ENCODE measurements at regions not wholly inside any gene's neighbourhood (a gene's known extent, or its start where the extent isn't known, plus 50 kb on each side); places are given as distances from the start of the nearest gene placed in this dataset.

- TF ChIP-seq, protein P1, sequence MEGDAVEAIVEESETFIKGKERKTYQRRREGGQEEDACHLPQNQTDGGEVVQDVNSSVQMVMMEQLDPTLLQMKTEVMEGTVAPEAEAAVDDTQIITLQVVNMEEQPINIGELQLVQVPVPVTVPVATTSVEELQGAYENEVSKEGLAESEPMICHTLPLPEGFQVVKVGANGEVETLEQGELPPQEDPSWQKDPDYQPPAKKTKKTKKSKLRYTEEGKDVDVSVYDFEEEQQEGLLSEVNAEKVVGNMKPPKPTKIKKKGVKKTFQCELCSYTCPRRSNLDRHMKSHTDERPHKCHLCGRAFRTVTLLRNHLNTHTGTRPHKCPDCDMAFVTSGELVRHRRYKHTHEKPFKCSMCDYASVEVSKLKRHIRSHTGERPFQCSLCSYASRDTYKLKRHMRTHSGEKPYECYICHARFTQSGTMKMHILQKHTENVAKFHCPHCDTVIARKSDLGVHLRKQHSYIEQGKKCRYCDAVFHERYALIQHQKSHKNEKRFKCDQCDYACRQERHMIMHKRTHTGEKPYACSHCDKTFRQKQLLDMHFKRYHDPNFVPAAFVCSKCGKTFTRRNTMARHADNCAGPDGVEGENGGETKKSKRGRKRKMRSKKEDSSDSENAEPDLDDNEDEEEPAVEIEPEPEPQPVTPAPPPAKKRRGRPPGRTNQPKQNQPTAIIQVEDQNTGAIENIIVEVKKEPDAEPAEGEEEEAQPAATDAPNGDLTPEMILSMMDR (IDR thresholded peaks at IDR 0.05): no peak
- no peak for TF ChIP-seq POLR2A (IDR thresholded peaks at IDR 0.05)
- Histone ChIP-seq H3K36me3 (ENCODE audit: low read depth, missing control alignments) (no peaks in the 10 kb centered on the region), H3K9me3 (no peaks in the 10 kb centered on the region), H3K27me3 (no peaks in the 10 kb centered on the region), H3K27ac (no peak overlapping the region), H3K4me1 (no peaks in the 10 kb centered on the region), H3K4me3 (no peak overlapping the region)
- no peak for DNase-seq
- 56 to 75% methylated on average over 4 of the region's 4 CpGs for WGBS, 2 donors
- intact Hi-C loops (cut with DNase I; ENCODE audit: low total_unique reads): no loop called here
These were observed 334.4 kb upstream of the TRIB2 start for GRCh38 chr2:12382366-12382765.

DNA sequence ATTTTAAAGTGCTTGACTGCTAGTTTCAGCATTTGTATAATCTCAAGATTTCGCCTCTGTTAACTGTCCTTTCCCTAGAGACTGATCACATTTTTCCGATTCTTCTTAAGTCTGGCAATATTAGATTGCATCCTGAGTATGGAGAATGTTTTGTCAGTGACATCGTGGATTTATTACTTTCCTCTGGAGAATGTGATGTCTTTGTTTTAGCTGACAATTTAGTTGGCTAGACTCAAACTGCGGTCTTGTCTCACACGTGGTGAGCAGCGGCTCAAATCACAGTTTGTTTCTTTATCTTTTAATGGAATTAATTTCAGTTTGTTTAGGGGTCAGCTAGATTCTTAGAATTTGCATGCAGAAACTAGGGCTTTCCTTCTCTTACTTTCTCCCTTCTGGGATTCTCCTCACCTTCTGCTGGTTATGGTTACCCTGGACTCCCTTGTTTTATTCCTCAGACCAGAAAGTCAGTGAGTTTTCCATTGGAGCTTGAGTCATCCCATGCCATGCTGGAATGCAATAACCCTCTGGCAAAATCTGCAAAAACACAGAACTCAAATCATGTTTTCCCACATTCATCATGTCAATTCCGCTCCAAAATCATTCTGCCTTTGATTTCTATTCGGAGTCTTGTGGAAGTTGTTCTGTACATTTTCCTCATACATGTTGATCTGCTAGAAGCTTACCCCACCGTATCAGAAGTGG, 327.2 kb upstream of the TRIB2 start:
- Histone ChIP-seq H3K36me3 (ENCODE audit: low read depth, missing control alignments) (no peaks in the 10 kb centered on the region), H3K27me3 (no peaks in the 10 kb centered on the region), H3K4me1 (peaks cover 5% of the 10 kb centered on the region), H3K4me3 (no peak overlapping the region), H3K9me3 (no peaks in the 10 kb centered on the region), H3K27ac (no peak overlapping the region)
- intact Hi-C loops (cut with DNase I; ENCODE audit: low total_unique reads): no loop called here
- TF ChIP-seq POLR2A (IDR thresholded peaks at IDR 0.05): no peak
- TF ChIP-seq, protein P1 (IDR thresholded peaks at IDR 0.05): no peak
- 71 to 72% methylated on average over 9 of the region's 9 CpGs for WGBS, 2 donors
- no peak for DNase-seq

DNA sequence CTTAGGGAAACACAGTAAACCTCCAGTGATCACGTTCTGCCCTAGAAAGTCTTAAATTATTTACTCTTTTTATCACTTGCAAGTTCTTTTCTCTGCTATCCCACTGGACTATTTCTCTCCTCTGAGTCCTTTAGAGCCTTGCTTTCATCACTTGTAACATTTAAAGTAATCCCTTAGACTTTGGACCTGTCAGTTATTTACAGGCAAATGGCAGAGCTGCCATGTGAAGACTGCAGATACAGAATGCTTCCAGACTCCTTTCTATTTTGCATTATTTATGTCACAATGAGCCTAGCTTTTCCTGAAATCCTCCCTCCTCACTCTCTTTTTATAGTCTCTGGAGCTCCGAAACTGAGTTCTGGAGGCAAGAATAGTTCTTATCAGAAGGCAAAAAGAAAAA, 325.6 kb upstream of the TRIB2 start:
- WGBS, 2 donors: 53 to 60% methylated on average over 2 of the region's 2 CpGs
- TF ChIP-seq, protein P1 (IDR thresholded peaks at IDR 0.05): no peak
- TF ChIP-seq POLR2A (IDR thresholded peaks at IDR 0.05): no peak
- no peak overlapping the region for H3K4me3 ChIP-seq
- no peak for DNase-seq
- intact Hi-C loops (cut with DNase I; ENCODE audit: low total_unique reads): no loop called here
- no peaks in the 10 kb centered on the region for H3K27me3 ChIP-seq
- H3K4me1 ChIP-seq: peaks cover 5% of the 10 kb centered on the region
- no peak overlapping the region for H3K27ac ChIP-seq
- no peaks in the 10 kb centered on the region for H3K9me3 ChIP-seq
- no peaks in the 10 kb centered on the region for H3K36me3 ChIP-seq (ENCODE audit: low read depth, missing control alignments)

DNA sequence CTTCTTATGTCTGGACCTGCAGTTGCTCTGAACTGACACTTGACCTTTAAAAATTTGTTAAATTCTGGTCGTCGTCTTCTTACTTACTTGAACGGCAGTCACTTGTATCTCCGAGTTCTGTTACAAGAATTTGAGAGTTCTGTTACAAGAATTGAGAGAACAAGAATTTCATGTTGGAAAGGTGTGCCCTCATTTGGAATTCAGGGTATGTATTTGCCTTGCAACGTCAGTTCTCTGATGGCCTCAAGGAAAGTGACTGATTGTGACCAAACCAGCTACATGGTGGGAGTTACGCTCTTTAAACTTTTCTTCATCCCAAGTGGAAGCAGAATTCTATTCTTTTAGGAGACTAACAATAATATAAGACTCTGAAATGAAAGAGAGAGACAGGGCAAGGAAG, 320.0 kb upstream of the TRIB2 start:
- Histone ChIP-seq H3K27me3 (no peaks in the 10 kb centered on the region), H3K9me3 (no peaks in the 10 kb centered on the region), H3K4me1 (no peaks in the 10 kb centered on the region), H3K27ac (no peak overlapping the region), H3K4me3 (no peak overlapping the region), H3K36me3 (ENCODE audit: low read depth, missing control alignments) (no peaks in the 10 kb centered on the region)
- 88 to 92% methylated on average over 6 of the region's 6 CpGs for WGBS, 2 donors
- intact Hi-C loops (cut with DNase I; ENCODE audit: low total_unique reads): no loop called here
- TF ChIP-seq, protein P1 (IDR thresholded peaks at IDR 0.05): no peak
- TF ChIP-seq POLR2A (IDR thresholded peaks at IDR 0.05): no peak
- DNase-seq: no peak

DNA sequence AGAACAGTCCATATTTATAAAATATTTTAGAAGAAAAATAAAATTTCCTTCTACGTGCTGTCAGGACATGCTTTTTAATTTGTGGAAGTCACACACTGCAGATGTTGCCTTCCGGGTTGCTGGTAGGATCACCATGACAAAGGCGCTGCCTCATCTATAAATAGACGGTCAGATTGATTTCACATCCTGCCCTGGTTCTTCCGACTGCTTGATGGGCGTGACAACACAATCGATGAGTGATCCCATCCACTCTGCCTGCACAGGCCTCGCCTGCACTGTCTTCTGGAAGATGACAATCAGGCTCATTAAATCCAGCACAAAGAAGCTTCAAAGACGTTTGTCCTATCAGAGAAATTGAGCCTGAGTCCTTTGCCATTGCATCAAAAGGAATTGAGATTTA, 318.9 kb upstream of the TRIB2 start:
- intact Hi-C loops (cut with DNase I; ENCODE audit: low total_unique reads): no loop called here
- DNase-seq: no peak
- WGBS, 2 donors: 79 to 85% methylated on average over 9 of the region's 9 CpGs

More for the DNA sequence above, 318.9 kb upstream of the TRIB2 start:
- Histone ChIP-seq H3K27ac (no peak overlapping the region), H3K36me3 (ENCODE audit: low read depth, missing control alignments) (no peaks in the 10 kb centered on the region), H3K9me3 (no peaks in the 10 kb centered on the region), H3K4me3 (no peak overlapping the region), H3K27me3 (no peaks in the 10 kb centered on the region), H3K4me1 (no peaks in the 10 kb centered on the region)
- TF ChIP-seq POLR2A (IDR thresholded peaks at IDR 0.05): no peak
- TF ChIP-seq, protein P1 (IDR thresholded peaks at IDR 0.05): no peak
